ENCODE measurements at regions not wholly inside any gene's neighbourhood (a gene's known extent, or its start where the extent isn't known, plus 50 kb on each side); places are given as distances from the start of the nearest gene placed in this dataset.

GRCh38 chr11:15602047-15602446 is 487.3 kb downstream of the INSC start:
- TF ChIP-seq CTCF (IDR thresholded peaks at IDR 0.05), result no peak
- H3K4me1 ChIP-seq (ENCODE audit: control insufficient read depth, insufficient read depth, low read length), result no peaks in the 10 kb centered on the region
- no peaks in the 10 kb centered on the region for H3K27me3 Mint-ChIP-seq (ENCODE audit: low read depth in 2 of 2)
- peaks cover 5% of the 10 kb centered on the region in 2 donors for H3K9me3 Mint-ChIP-seq
- H3K36me3 ChIP-seq (ENCODE audit: control insufficient read depth, insufficient read depth, low read length), result no peaks in the 10 kb centered on the region
- 98% methylated on average over 3 of the region's 3 CpGs for WGBS (ENCODE audit: insufficient coverage)
- no peak overlapping the region for H3K4me3 Mint-ChIP-seq
- ATAC-seq (no peak), DNase-seq (no peak)
- H3K4me1 Mint-ChIP-seq, result no peaks in the 10 kb centered on the region
- peaks cover 2% of the 10 kb centered on the region for H3K9me3 ChIP-seq (ENCODE audit: control insufficient read depth, insufficient read depth, low read length)
- H3K4me3 ChIP-seq (ENCODE audit: low read length), result no peak overlapping the region
- H3K27ac Mint-ChIP-seq, result no peak overlapping the region
- no peaks in the 10 kb centered on the region for H3K27me3 ChIP-seq (ENCODE audit: control insufficient read depth, insufficient read depth, low read length)
- intact Hi-C loops (cut with micrococcal nuclease), result no loop called here
- no peaks in the 10 kb centered on the region for H3K36me3 Mint-ChIP-seq
- H3K27ac ChIP-seq (ENCODE audit: low read length), result no peak overlapping the region

- DNase-seq (no peak), ATAC-seq (no peak)
- Mint-ChIP-seq H3K4me3 (no peak overlapping the region), H3K4me1 (no peaks in the 10 kb centered on the region), H3K9me3 (peaks cover 5 to 6% of the 10 kb centered on the region in 2 donors), H3K27me3 (ENCODE audit: low read depth in 2 of 2) (no peaks in the 10 kb centered on the region), H3K27ac (no peak overlapping the region), H3K36me3 (no peaks in the 10 kb centered on the region)
- no peak overlapping the region for H3K27ac ChIP-seq (ENCODE audit: low read length)
- no peak overlapping the region for H3K4me3 ChIP-seq (ENCODE audit: low read length)
- 64% methylated on average over 5 of the region's 6 CpGs for WGBS (ENCODE audit: insufficient coverage)
- H3K36me3 ChIP-seq (ENCODE audit: control insufficient read depth, insufficient read depth, low read length), result no peaks in the 10 kb centered on the region
- intact Hi-C loops (cut with micrococcal nuclease), result no loop called here
- peaks cover 2% of the 10 kb centered on the region for H3K9me3 ChIP-seq (ENCODE audit: control insufficient read depth, insufficient read depth, low read length)
- no peak for TF ChIP-seq CTCF (IDR thresholded peaks at IDR 0.05)
- H3K27me3 ChIP-seq (ENCODE audit: control insufficient read depth, insufficient read depth, low read length), result no peaks in the 10 kb centered on the region
- no peaks in the 10 kb centered on the region for H3K4me1 ChIP-seq (ENCODE audit: control insufficient read depth, insufficient read depth, low read length)
Observed at GRCh38 chr11:15602785-15603567, 488.3 kb downstream of the INSC start.

- ATAC-seq, result no peak
- H3K4me3 ChIP-seq (ENCODE audit: low read length), result no peak overlapping the region
- no peak for TF ChIP-seq CTCF (IDR thresholded peaks at IDR 0.05)
- WGBS (ENCODE audit: insufficient coverage), result 94% methylated on average over 2 of the region's 2 CpGs
- Mint-ChIP-seq H3K27ac (no peak overlapping the region), H3K27me3 (ENCODE audit: low read depth in 2 of 2) (no peaks in the 10 kb centered on the region), H3K9me3 (peaks cover 2 to 6% of the 10 kb centered on the region in 2 donors), H3K4me1 (no peaks in the 10 kb centered on the region), H3K36me3 (no peaks in the 10 kb centered on the region), H3K4me3 (no peak overlapping the region)
- intact Hi-C loops (cut with micrococcal nuclease), result no loop called here
- DNase-seq, result no peak
- no peaks in the 10 kb centered on the region for H3K27me3 ChIP-seq (ENCODE audit: control insufficient read depth, insufficient read depth, low read length)
- H3K9me3 ChIP-seq (ENCODE audit: control insufficient read depth, insufficient read depth, low read length), result peaks cover 2% of the 10 kb centered on the region
- H3K4me1 ChIP-seq (ENCODE audit: control insufficient read depth, insufficient read depth, low read length), result no peaks in the 10 kb centered on the region
- no peaks in the 10 kb centered on the region for H3K36me3 ChIP-seq (ENCODE audit: control insufficient read depth, insufficient read depth, low read length)
- H3K27ac ChIP-seq (ENCODE audit: low read length), result no peak overlapping the region
Observed at GRCh38 chr11:15605094-15605493, 490.4 kb downstream of the INSC start.

Measured in natural killer cell (primary cell).